ENCODE measurements at regions not wholly inside any gene's neighbourhood (a gene's known extent, or its start where the extent isn't known, plus 50 kb on each side); places are given as distances from the start of the nearest gene placed in this dataset.

DNA sequence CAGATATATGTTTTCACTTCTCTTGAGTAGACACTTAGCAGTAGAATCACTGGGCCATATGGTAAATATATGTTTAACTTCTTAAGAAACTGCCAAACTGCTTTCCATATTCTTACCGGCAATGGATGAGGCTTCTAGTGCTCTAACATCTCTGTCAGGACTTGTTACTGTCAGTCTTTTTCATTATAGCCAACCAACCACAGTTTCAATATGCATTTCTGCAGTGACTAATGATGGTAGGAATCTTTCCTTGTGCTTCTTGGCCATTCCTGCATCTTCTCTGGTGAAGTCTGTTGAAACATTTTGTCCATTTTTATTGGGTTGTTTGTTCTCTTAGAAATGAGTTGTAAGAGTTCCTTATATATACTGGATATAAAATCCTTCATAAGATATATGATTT, 66.0 kb upstream of the SYNDIG1 start:
- TF ChIP-seq NFIC (IDR thresholded peaks at IDR 0.05) (no peak), YY1 (IDR thresholded peaks at IDR 0.05; ENCODE audit: low read depth) (no peak), TCF12 (IDR thresholded peaks at IDR 0.05; ENCODE audit: low read depth) (no peak), TAF1 (IDR thresholded peaks at IDR 0.05; ENCODE audit: low read depth) (no peak), EGR1 (IDR thresholded peaks at IDR 0.05) (no peak), TEAD4 (IDR thresholded peaks at IDR 0.05) (no peak), CEBPB (IDR thresholded peaks at IDR 0.05) (no peak), FOXM1 (IDR thresholded peaks at IDR 0.05; ENCODE audit: borderline replicate concordance, low read depth) (no peak), ZBTB7A (IDR thresholded peaks at IDR 0.05; ENCODE audit: low read depth) (no peak), CREB1 (IDR thresholded peaks at IDR 0.05; ENCODE audit: low read depth) (no peak), EP300 (IDR thresholded peaks at IDR 0.05; ENCODE audit: borderline replicate concordance) (no peak), RAD21 (IDR thresholded peaks at IDR 0.05; ENCODE audit: low read depth) (no peak)
- TF ChIP-seq, protein P1, sequence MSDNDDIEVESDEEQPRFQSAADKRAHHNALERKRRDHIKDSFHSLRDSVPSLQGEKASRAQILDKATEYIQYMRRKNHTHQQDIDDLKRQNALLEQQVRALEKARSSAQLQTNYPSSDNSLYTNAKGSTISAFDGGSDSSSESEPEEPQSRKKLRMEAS (IDR thresholded peaks at IDR 0.05) = no peak
- TF ChIP-seq, protein P2, sequence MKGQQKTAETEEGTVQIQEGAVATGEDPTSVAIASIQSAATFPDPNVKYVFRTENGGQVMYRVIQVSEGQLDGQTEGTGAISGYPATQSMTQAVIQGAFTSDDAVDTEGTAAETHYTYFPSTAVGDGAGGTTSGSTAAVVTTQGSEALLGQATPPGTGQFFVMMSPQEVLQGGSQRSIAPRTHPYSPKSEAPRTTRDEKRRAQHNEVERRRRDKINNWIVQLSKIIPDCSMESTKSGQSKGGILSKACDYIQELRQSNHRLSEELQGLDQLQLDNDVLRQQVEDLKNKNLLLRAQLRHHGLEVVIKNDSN (IDR thresholded peaks at IDR 0.05) = no peak
- TF ChIP-seq, protein P3, sequence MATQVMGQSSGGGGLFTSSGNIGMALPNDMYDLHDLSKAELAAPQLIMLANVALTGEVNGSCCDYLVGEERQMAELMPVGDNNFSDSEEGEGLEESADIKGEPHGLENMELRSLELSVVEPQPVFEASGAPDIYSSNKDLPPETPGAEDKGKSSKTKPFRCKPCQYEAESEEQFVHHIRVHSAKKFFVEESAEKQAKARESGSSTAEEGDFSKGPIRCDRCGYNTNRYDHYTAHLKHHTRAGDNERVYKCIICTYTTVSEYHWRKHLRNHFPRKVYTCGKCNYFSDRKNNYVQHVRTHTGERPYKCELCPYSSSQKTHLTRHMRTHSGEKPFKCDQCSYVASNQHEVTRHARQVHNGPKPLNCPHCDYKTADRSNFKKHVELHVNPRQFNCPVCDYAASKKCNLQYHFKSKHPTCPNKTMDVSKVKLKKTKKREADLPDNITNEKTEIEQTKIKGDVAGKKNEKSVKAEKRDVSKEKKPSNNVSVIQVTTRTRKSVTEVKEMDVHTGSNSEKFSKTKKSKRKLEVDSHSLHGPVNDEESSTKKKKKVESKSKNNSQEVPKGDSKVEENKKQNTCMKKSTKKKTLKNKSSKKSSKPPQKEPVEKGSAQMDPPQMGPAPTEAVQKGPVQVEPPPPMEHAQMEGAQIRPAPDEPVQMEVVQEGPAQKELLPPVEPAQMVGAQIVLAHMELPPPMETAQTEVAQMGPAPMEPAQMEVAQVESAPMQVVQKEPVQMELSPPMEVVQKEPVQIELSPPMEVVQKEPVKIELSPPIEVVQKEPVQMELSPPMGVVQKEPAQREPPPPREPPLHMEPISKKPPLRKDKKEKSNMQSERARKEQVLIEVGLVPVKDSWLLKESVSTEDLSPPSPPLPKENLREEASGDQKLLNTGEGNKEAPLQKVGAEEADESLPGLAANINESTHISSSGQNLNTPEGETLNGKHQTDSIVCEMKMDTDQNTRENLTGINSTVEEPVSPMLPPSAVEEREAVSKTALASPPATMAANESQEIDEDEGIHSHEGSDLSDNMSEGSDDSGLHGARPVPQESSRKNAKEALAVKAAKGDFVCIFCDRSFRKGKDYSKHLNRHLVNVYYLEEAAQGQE (IDR thresholded peaks at IDR 0.05; ENCODE audit: low read depth) = no peak

DNA sequence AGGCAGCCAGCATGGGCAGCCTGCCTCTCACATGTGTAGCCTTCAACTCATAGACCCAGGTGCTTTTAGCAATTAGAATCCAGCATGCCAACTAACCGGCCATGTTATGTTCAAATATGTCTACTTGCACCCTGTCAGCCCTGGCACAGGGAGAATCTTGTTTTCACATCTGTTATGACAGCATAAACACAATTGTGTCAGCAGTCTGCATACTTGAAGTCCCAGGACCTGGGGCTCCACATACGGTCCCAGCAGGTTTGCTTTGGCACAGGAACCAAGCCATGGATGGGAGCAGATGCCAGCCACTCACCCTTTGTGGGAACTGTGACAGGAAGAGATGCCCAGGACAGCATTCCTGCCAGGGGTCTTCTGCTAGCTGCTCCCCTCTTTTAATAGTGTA, 67.2 kb upstream of the SYNDIG1 start:
- no peak for TF ChIP-seq EGR1 (IDR thresholded peaks at IDR 0.05)
- TF ChIP-seq, protein P2 (IDR thresholded peaks at IDR 0.05) = no peak
- TF ChIP-seq TAF1 (IDR thresholded peaks at IDR 0.05; ENCODE audit: low read depth) = no peak
- TF ChIP-seq CREB1 (IDR thresholded peaks at IDR 0.05; ENCODE audit: low read depth) = no peak
- no peak for TF ChIP-seq CEBPB (IDR thresholded peaks at IDR 0.05)
- no peak for TF ChIP-seq RAD21 (IDR thresholded peaks at IDR 0.05; ENCODE audit: low read depth)
- no peak for TF ChIP-seq YY1 (IDR thresholded peaks at IDR 0.05; ENCODE audit: low read depth)
- no peak for TF ChIP-seq TEAD4 (IDR thresholded peaks at IDR 0.05)
- TF ChIP-seq, protein P1 (IDR thresholded peaks at IDR 0.05) = no peak

DNA sequence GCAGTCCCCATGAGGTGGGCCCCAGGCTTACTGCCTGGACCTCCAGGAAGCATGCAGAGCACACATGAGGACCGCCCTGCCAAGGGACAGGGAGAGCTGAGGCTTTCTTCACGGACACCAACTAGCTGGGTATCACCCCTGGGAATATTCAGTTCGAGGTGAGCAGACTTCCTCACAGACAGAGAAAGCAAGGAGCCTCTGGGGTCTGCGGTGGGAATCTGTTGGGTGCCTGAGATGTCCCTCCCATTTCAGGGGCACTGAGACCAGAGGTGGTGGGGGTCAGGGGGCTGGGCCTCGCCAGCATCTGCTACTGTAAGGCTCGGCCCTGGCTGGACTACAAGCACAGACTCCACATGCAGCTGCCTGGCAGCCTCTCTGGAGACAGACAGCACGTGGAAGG, 74.3 kb upstream of the SYNDIG1 start:
- TF ChIP-seq EGR1 (IDR thresholded peaks at IDR 0.05) (no peak), EP300 (IDR thresholded peaks at IDR 0.05; ENCODE audit: borderline replicate concordance) (no peak), TEAD4 (IDR thresholded peaks at IDR 0.05) (no peak), TAF1 (IDR thresholded peaks at IDR 0.05; ENCODE audit: low read depth) (no peak), NFIC (IDR thresholded peaks at IDR 0.05) (no peak), TCF12 (IDR thresholded peaks at IDR 0.05; ENCODE audit: low read depth) (no peak), CREB1 (IDR thresholded peaks at IDR 0.05; ENCODE audit: low read depth) (no peak), CEBPB (IDR thresholded peaks at IDR 0.05) (no peak), YY1 (IDR thresholded peaks at IDR 0.05; ENCODE audit: low read depth) (no peak), RAD21 (IDR thresholded peaks at IDR 0.05; ENCODE audit: low read depth) (no peak), ZBTB7A (IDR thresholded peaks at IDR 0.05; ENCODE audit: low read depth) (no peak)
- TF ChIP-seq, protein P3 (IDR thresholded peaks at IDR 0.05; ENCODE audit: low read depth) = no peak
- TF ChIP-seq, protein P2 (IDR thresholded peaks at IDR 0.05) = no peak
- TF ChIP-seq, protein P1 (IDR thresholded peaks at IDR 0.05) = no peak

DNA sequence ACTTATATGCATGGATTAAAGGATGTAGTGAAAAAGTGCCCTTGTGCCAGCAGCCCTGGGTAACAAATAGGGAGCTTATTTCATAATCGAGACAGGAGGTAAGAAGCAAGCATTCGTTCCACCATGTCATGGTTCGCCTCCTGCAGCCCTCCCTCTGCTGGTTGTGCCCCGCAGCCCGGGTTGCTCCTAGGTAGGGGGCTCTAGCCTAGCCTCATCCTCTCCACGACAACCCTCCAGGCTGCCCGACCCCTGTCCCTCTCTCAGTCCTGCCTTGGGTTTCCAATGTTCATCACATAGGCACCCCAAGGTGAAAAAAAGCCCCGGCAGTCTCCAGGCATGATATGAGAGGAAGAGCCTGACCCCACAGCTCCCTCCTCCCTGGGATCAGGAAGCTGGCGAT, 75.5 kb upstream of the SYNDIG1 start:
- TF ChIP-seq EP300 (IDR thresholded peaks at IDR 0.05; ENCODE audit: borderline replicate concordance) (no peak), TAF1 (IDR thresholded peaks at IDR 0.05; ENCODE audit: low read depth) (no peak), ZBTB7A (IDR thresholded peaks at IDR 0.05; ENCODE audit: low read depth) (no peak), NFIC (IDR thresholded peaks at IDR 0.05) (no peak), RAD21 (IDR thresholded peaks at IDR 0.05; ENCODE audit: low read depth) (no peak), EGR1 (IDR thresholded peaks at IDR 0.05) (no peak), CREB1 (IDR thresholded peaks at IDR 0.05; ENCODE audit: low read depth) (no peak), TCF12 (IDR thresholded peaks at IDR 0.05; ENCODE audit: low read depth) (no peak), TEAD4 (IDR thresholded peaks at IDR 0.05) (no peak), CEBPB (IDR thresholded peaks at IDR 0.05) (no peak), FOXM1 (IDR thresholded peaks at IDR 0.05; ENCODE audit: borderline replicate concordance, low read depth) (no peak)
- TF ChIP-seq, protein P3 (IDR thresholded peaks at IDR 0.05; ENCODE audit: low read depth) = no peak
- TF ChIP-seq, protein P1 (IDR thresholded peaks at IDR 0.05) = no peak
- TF ChIP-seq, protein P2 (IDR thresholded peaks at IDR 0.05) = no peak

Measured in Ishikawa (cell line).